IMR-90 (cell line): ENCODE measurements at regions not wholly inside any gene's neighbourhood (a gene's known extent, or its start where the extent isn't known, plus 50 kb on each side); places are given as distances from the start of the nearest gene placed in this dataset.

Experiments used
- ATAC-seq: fragments of 200-7000 bp; cut with Tn5 transposase; 2 replicates; pipeline ENCODE4 v1.9.1; 2020; ENCODE audit warnings: low read depth, mild to moderate bottlenecking, moderate library complexity
- BruUV-seq: library from RNA; stranded (reverse); fragments of 400-500 nt; replicated peaks from 2 replicates; lab custom pipeline; 2021; lab: Mats Ljungman, UMichigan
- CTCF ChIA-PET: fragments of 300-600 bp; formaldehyde crosslinking; extraction: SDS; loops from one replicate; lab custom pipeline; 2021; ENCODE audit warnings: antibody characterized with exemption; lab: Yijun Ruan, JAX
- POLR2A ChIA-PET: fragments of 300-600 bp; sonication (Branson Sonifier 250); formaldehyde crosslinking; loops from one replicate; lab custom pipeline; 2022; ENCODE audit warnings: antibody characterized with exemption; ENCODE audit not compliant: unreplicated experiment; lab: Charles Lee
- DNase-seq: peaks from one replicate; pipeline ENCODE4 v3.0.0; 2013
- H2AFZ ChIP-seq: replicated peaks from 2 replicates; pipeline ENCODE3; 2013; ENCODE audit warnings: low read length, mild to moderate bottlenecking; ENCODE audit not compliant: poor library complexity
- H2AK5ac ChIP-seq: 2 replicates; pipeline ENCODE4 v1.6.1; 2013; ENCODE audit warnings: low read depth, low read length, inconsistent platforms
- H2AK9ac ChIP-seq: replicated peaks from 2 replicates; pipeline ENCODE3; 2013; ENCODE audit warnings: mild to moderate bottlenecking, low read depth, low read length, moderate library complexity; ENCODE audit not compliant: poor library complexity
- H2BK120ac ChIP-seq: 2 replicates; pipeline ENCODE4 v1.6.1; 2013; ENCODE audit warnings: low read depth, low read length, inconsistent platforms
- H2BK15ac ChIP-seq: 3 replicates; pipeline ENCODE4 v1.6.1; 2013; ENCODE audit warnings: low read depth, low read length, inconsistent platforms
- H2BK20ac ChIP-seq: 2 replicates; pipeline ENCODE4 v1.6.1; 2013; ENCODE audit warnings: low read depth, mild to moderate bottlenecking, inconsistent platforms, low read length, moderate library complexity
- H2BK5ac ChIP-seq: 2 replicates; pipeline ENCODE4 v1.6.1; 2013; ENCODE audit warnings: mild to moderate bottlenecking, low read depth, low read length, inconsistent platforms; ENCODE audit not compliant: poor library complexity, severe bottlenecking
- H3K14ac ChIP-seq: replicated peaks from 2 replicates; pipeline ENCODE4 v1.6.1; 2013; ENCODE audit warnings: low read depth, low read length, inconsistent platforms
- H3K18ac ChIP-seq: 2 replicates; pipeline ENCODE4 v1.6.1; 2013; ENCODE audit warnings: low read depth, low read length, control low read depth
- H3K23ac ChIP-seq: 2 replicates; pipeline ENCODE4 v1.6.1; 2013; ENCODE audit warnings: low read depth, low read length, inconsistent platforms
- H3K27ac ChIP-seq: 2 replicates; pipeline ENCODE4 v1.5.1; 2013; ENCODE audit warnings: mild to moderate bottlenecking, control low read depth, low read length; ENCODE audit not compliant: insufficient read depth
- H3K27me3 ChIP-seq: 2 replicates; pipeline ENCODE4 v1.6.1; 2013; ENCODE audit warnings: low read length; ENCODE audit not compliant: control insufficient read depth, insufficient read depth
- H3K36me3 ChIP-seq: 2 replicates; pipeline ENCODE4 v1.6.1; 2013; ENCODE audit warnings: low read length, mixed read lengths; ENCODE audit not compliant: control insufficient read depth, insufficient read depth
- H3K4ac ChIP-seq: 2 replicates; pipeline ENCODE4 v1.6.1; 2013; ENCODE audit warnings: low read depth, low read length, inconsistent platforms
- H3K4me1 ChIP-seq: 2 replicates; pipeline ENCODE4 v1.6.1; 2013; ENCODE audit warnings: low read length, mixed read lengths; ENCODE audit not compliant: control insufficient read depth, insufficient read depth
- H3K4me2 ChIP-seq: 2 replicates; pipeline ENCODE4 v1.6.1; 2013; ENCODE audit warnings: low read depth, mild to moderate bottlenecking, control low read depth, low read length, moderate library complexity
- H3K4me3 ChIP-seq: 2 replicates; pipeline ENCODE4 v1.5.1; 2013; ENCODE audit warnings: low read depth, mild to moderate bottlenecking, control low read depth, low read length, moderate library complexity; ENCODE audit not compliant: insufficient read depth
- H3K56ac ChIP-seq: 2 replicates; pipeline ENCODE4 v1.6.1; 2013; ENCODE audit warnings: low read length, inconsistent platforms; ENCODE audit not compliant: insufficient read depth; ENCODE audit errors: extremely low read depth
- H3K79me1 ChIP-seq, 2 experiments: 2 replicates each; pipeline ENCODE4 v1.6.1; 2013; ENCODE audit warnings: low read length in 2 of 2, inconsistent platforms in 1 of 2, low read depth in 1 of 2
- H3K9ac ChIP-seq: 2 replicates; pipeline ENCODE4 v1.6.1; 2013; ENCODE audit warnings: low read depth, low read length, control low read depth
- H3K9me1 ChIP-seq: 2 replicates; pipeline ENCODE4 v1.6.1; 2013; ENCODE audit warnings: low read length, inconsistent platforms; ENCODE audit not compliant: insufficient read depth
- H3K9me3 ChIP-seq: 2 replicates; pipeline ENCODE4 v1.6.1; 2013; ENCODE audit warnings: low read length; ENCODE audit not compliant: control insufficient read depth, insufficient read depth
- H4K20me1 ChIP-seq: 2 replicates; pipeline ENCODE4 v1.6.1; 2013; ENCODE audit warnings: low read length, inconsistent platforms; ENCODE audit not compliant: insufficient read depth
- H4K5ac ChIP-seq: 2 replicates; pipeline ENCODE4 v1.6.1; 2013; ENCODE audit warnings: mild to moderate bottlenecking, low read depth, low read length, control low read depth
- H4K8ac ChIP-seq, 2 experiments: 2 replicates each; pipeline ENCODE4 v1.6.1; 2013; ENCODE audit warnings: low read depth in 2 of 2, low read length in 2 of 2, control low read depth in 1 of 2, inconsistent platforms in 1 of 2
- H4K91ac ChIP-seq: 2 replicates; pipeline ENCODE4 v1.6.1; 2013; ENCODE audit warnings: low read depth, low read length, inconsistent platforms; ENCODE audit not compliant: insufficient read depth
- BHLHE40 ChIP-seq: fragments of 150-350 bp; IDR thresholded peaks from 2 replicates; pipeline ENCODE4 v1.6.1; 2016; ENCODE audit warnings: mild to moderate bottlenecking, low read depth, low read length
- MAZ ChIP-seq: IDR thresholded peaks from 2 replicates; pipeline ENCODE4 v1.6.1; 2012; ENCODE audit warnings: low read depth, mild to moderate bottlenecking, low read length, improper control_type of control experiment, moderate library complexity, borderline replicate concordance
- WGBS, 2 experiments: methylation state at CpG; one replicate each; pipeline versions ENCODE4 v1.1.5 to v1.1.7; 2013; ENCODE audit warnings: missing lambda C conversion rate in 2 of 2; ENCODE audit not compliant: insufficient read length in 1 of 2; ENCODE audit errors: extremely low coverage in 2 of 2; 5-methylcytosine and 5-hydroxymethylcytosine counted together
- dilution Hi-C: fragments of 300-500 bp; cut with HindIII; formaldehyde crosslinking; loops from one replicate; pipeline ENCODE4 v1.14.3; 2018; ENCODE audit warnings: low sequenced_read_pairs; ENCODE audit not compliant: unreplicated experiment
- in situ Hi-C: fragments of 300-500 bp; cut with MboI; formaldehyde crosslinking; loops from 3 replicates; pipeline ENCODE4 v1.14.3; 2019; ENCODE audit warnings: low sequenced_read_pairs, inconsistent platforms, mixed read lengths
- intact Hi-C: fragments of 100-400 bp; cut with micrococcal nuclease; formaldehyde crosslinking; loops from 2 replicates; pipeline ENCODE4 v1.10.0; 2022
- TF ChIP-seq, protein P1 (sequence below): fragments of 150-350 bp; IDR thresholded peaks from 2 replicates; pipeline ENCODE4 v1.6.1; 2016; ENCODE audit warnings: low read depth, mild to moderate bottlenecking, low read length, moderate library complexity, borderline replicate concordance

GRCh38 chr2:12428324-12428723, 288.4 kb upstream of the TRIB2 start:
- Histone ChIP-seq H2BK5ac (peak overlapping the region; percentile 87), H4K91ac (peak overlapping the region; percentile 74), H3K4ac (peak overlapping the region; percentile 89), H3K9me1 (peaks cover 15% of the 10 kb centered on the region), H2AK9ac (no peak overlapping the region), H3K9me3 (no peaks in the 10 kb centered on the region), H3K23ac (peak overlapping the region; percentile 87), H2BK120ac (peak overlapping the region; percentile 86), H3K79me1 (no peaks in the 10 kb centered on the region), H3K36me3 (no peaks in the 10 kb centered on the region), H3K18ac (peak overlapping the region; percentile 89), H2AK5ac (peak overlapping the region; percentile 86; the same call in 1 of the 2 replicates), H3K4me2 (peak overlapping the region; percentile 44), H2BK20ac (peak overlapping the region; percentile 71), H3K56ac (peak overlapping the region; percentile 27; the same call in 1 of the 2 replicates), H3K4me1 (peaks cover 21% of the 10 kb centered on the region), H4K5ac (peak overlapping the region; percentile 96), H3K9ac (no peak overlapping the region), H4K20me1 (no peaks in the 10 kb centered on the region), H3K4me3 (no peak overlapping the region), H3K27me3 (no peaks in the 10 kb centered on the region), H2BK15ac (peak overlapping the region; percentile 72; the same call in 2 of the 3 replicates), H2AFZ (peak overlapping the region; percentile 74), H3K14ac (peak overlapping the region; percentile 80; the same call in 1 of the 2 replicates), H3K27ac (peak overlapping the region; percentile 89; the same call in 1 of the 2 replicates), H4K8ac (peak overlapping the region; percentile 38 to 80; a peak in 3 of 4 replicates)
- CTCF ChIA-PET: no interaction called here
- ATAC-seq (peak; percentile 77), DNase-seq (peak; percentile 53)
- dilution Hi-C loops (no loop called here), in situ Hi-C loops (no loop called here), intact Hi-C loops (no loop called here)
- BruUV-seq: no TSS peak
- POLR2A ChIA-PET: no interaction called here
- 51% methylated on average over 4 of the region's 5 CpGs; no CpG with 5 or more reads in 1 of the 2 experiments for WGBS, 2 experiments
- TF ChIP-seq, protein P1, sequence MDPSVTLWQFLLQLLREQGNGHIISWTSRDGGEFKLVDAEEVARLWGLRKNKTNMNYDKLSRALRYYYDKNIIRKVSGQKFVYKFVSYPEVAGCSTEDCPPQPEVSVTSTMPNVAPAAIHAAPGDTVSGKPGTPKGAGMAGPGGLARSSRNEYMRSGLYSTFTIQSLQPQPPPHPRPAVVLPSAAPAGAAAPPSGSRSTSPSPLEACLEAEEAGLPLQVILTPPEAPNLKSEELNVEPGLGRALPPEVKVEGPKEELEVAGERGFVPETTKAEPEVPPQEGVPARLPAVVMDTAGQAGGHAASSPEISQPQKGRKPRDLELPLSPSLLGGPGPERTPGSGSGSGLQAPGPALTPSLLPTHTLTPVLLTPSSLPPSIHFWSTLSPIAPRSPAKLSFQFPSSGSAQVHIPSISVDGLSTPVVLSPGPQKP: no peak
- TF ChIP-seq MAZ (peak; percentile 73; the same call in 1 of the 2 replicates), BHLHE40 (no peak)
